PC-3 (cell line): ENCODE measurements at regions not wholly inside any gene's neighbourhood (a gene's known extent, or its start where the extent isn't known, plus 50 kb on each side); places are given as distances from the start of the nearest gene placed in this dataset.

Experiments used
- ATAC-seq: fragments of 200-7000 bp; cut with Tn5 transposase; 2 replicates; pipeline ENCODE4 v1.9.1; 2020; ENCODE audit warnings: mild to moderate bottlenecking, moderate library complexity
- BruUV-seq: library from RNA; stranded (reverse); fragments of 400-500 nt; replicated peaks from 2 replicates; lab custom pipeline; 2021; lab: Mats Ljungman, UMichigan
- CTCF ChIA-PET: fragments of 300-600 bp; sonication (Branson Sonifier 250); formaldehyde crosslinking; loops from one replicate; lab custom pipeline; 2022; ENCODE audit warnings: antibody characterized with exemption; lab: Charles Lee
- POLR2A ChIA-PET: fragments of 300-600 bp; sonication (Branson Sonifier 250); formaldehyde crosslinking; loops from one replicate; lab custom pipeline; 2022; ENCODE audit warnings: antibody characterized with exemption; ENCODE audit not compliant: unreplicated experiment; lab: Charles Lee
- DNase-seq: peaks from one replicate; pipeline ENCODE4 v3.0.0-alpha.2; 2015
- H2AFZ ChIP-seq: fragments of 300-600 bp; sonication (generic); 2 replicates; pipeline ENCODE4 v1.6.0; 2016; ENCODE audit warnings: antibody characterized with exemption, low read length
- H3F3A ChIP-seq: fragments of 300-600 bp; sonication (generic); one replicate; pipeline ENCODE4 v1.6.0; 2017; ENCODE audit warnings: antibody characterized with exemption, low read length, control low read depth, mild to moderate bottlenecking; ENCODE audit not compliant: unreplicated experiment
- H3K27ac ChIP-seq: fragments of 300-600 bp; sonication (generic); 2 replicates; pipeline ENCODE4 v1.5.1; 2016; ENCODE audit warnings: mild to moderate bottlenecking, low read length
- H3K27me3 ChIP-seq: fragments of 300-600 bp; sonication (generic); 2 replicates; pipeline ENCODE4 v1.6.1; 2016; ENCODE audit warnings: low read length, mixed read lengths
- H3K36me3 ChIP-seq: fragments of 300-600 bp; sonication (generic); 2 replicates; pipeline ENCODE4 v1.6.1; 2016; ENCODE audit warnings: low read depth, mixed run types, low read length, mixed read lengths
- H3K4me1 ChIP-seq: fragments of 300-600 bp; sonication (generic); 2 replicates; pipeline ENCODE4 v1.5.1; 2016; ENCODE audit warnings: low read length; ENCODE audit not compliant: insufficient read depth
- H3K4me2 ChIP-seq: fragments of 300-600 bp; sonication (generic); 2 replicates; pipeline ENCODE4 v1.6.0; 2016; ENCODE audit warnings: low read length
- H3K4me3 ChIP-seq: fragments of 300-600 bp; sonication (generic); 2 replicates; pipeline ENCODE4 v1.5.1; 2016; ENCODE audit warnings: mild to moderate bottlenecking, low read length, mixed read lengths
- H3K79me2 ChIP-seq: fragments of 300-600 bp; sonication (generic); 2 replicates; pipeline ENCODE4 v1.6.1; 2017; ENCODE audit warnings: low read length, mixed read lengths
- H3K9ac ChIP-seq: fragments of 300-600 bp; sonication (generic); 2 replicates; pipeline ENCODE4 v1.6.0; 2016; ENCODE audit warnings: mild to moderate bottlenecking, low read length
- H3K9me2 ChIP-seq: fragments of 300-600 bp; sonication (generic); replicated peaks from 2 replicates; pipeline ENCODE4 v1.6.1; 2016; ENCODE audit warnings: mixed run types, low read length, mixed read lengths
- H3K9me3 ChIP-seq: fragments of 300-600 bp; sonication (generic); 2 replicates; pipeline ENCODE4 v1.6.1; 2016; ENCODE audit warnings: low read length, mixed read lengths
- H4K20me1 ChIP-seq: fragments of 300-600 bp; sonication (generic); 2 replicates; pipeline ENCODE4 v1.6.1; 2016; ENCODE audit warnings: low read length, mixed read lengths
- CTCF ChIP-seq: fragments of 300-600 bp; sonication (generic); conservative IDR thresholded peaks from 2 replicates; pipeline ENCODE4 v1.5.1; 2017; ENCODE audit warnings: antibody characterized with exemption, low read depth, mild to moderate bottlenecking, low read length
- EZH2 ChIP-seq: fragments of 300-600 bp; sonication (generic); IDR thresholded peaks from one replicate; pipeline ENCODE4 v1.6.1; 2017; ENCODE audit warnings: antibody characterized with exemption, mild to moderate bottlenecking, low read length; ENCODE audit not compliant: unreplicated experiment
- EZH2phosphoT487 ChIP-seq: fragments of 300-600 bp; sonication (generic); IDR thresholded peaks from 2 replicates; pipeline ENCODE4 v1.6.1; 2018; ENCODE audit warnings: mild to moderate bottlenecking, antibody characterized with exemption, low read length, borderline replicate concordance
- intact Hi-C: fragments of 100-400 bp; cut with micrococcal nuclease; formaldehyde crosslinking; loops from 2 replicates; pipeline ENCODE4 v1.9.0; 2023

- Histone ChIP-seq H3K36me3 (no peaks in the 10 kb centered on the region), H2AFZ (no peak overlapping the region), H3K9me3 (no peaks in the 10 kb centered on the region), H3K4me2 (no peak overlapping the region), H3K4me1 (no peaks in the 10 kb centered on the region), H3K27ac (no peak overlapping the region), H3K27me3 (peaks cover 16% of the 10 kb centered on the region; the same call in 1 of the 2 replicates), H3K4me3 (no peak overlapping the region), H3K79me2 (no peaks in the 10 kb centered on the region), H3F3A (no peaks in the 10 kb centered on the region), H3K9ac (no peak overlapping the region), H3K9me2 (no peaks in the 10 kb centered on the region), H4K20me1 (no peaks in the 10 kb centered on the region)
- intact Hi-C loops = no loop called here
- DNase-seq = no peak
- no peak for TF ChIP-seq CTCF
- TF ChIP-seq EZH2phosphoT487 = no peak
- no peak for TF ChIP-seq EZH2
- ATAC-seq = no peak
- BruUV-seq = no TSS peak
- CTCF ChIA-PET = no interaction called here
- POLR2A ChIA-PET = no interaction called here
Measured at GRCh38 chr18:78639006-78639950, 340.3 kb upstream of the SALL3 start.

GRCh38 chr18:78640246-78640995 lies 339.2 kb upstream of the SALL3 start:
- Histone ChIP-seq H4K20me1 (no peaks in the 10 kb centered on the region), H3K9me3 (no peaks in the 10 kb centered on the region), H3K4me2 (no peak overlapping the region), H3F3A (no peaks in the 10 kb centered on the region), H3K27ac (no peak overlapping the region), H3K9me2 (no peaks in the 10 kb centered on the region), H3K36me3 (no peaks in the 10 kb centered on the region), H3K4me3 (no peak overlapping the region), H2AFZ (no peak overlapping the region), H3K27me3 (peaks cover 16% of the 10 kb centered on the region; the same call in 1 of the 2 replicates), H3K79me2 (no peaks in the 10 kb centered on the region), H3K4me1 (no peaks in the 10 kb centered on the region), H3K9ac (no peak overlapping the region)
- DNase-seq (no peak), ATAC-seq (no peak)
- no TSS peak for BruUV-seq
- CTCF ChIA-PET = no interaction called here
- intact Hi-C loops = no loop called here
- TF ChIP-seq EZH2 = no peak
- no peak for TF ChIP-seq CTCF
- TF ChIP-seq EZH2phosphoT487 = no peak
- POLR2A ChIA-PET = no interaction called here
